Fibroblast of lung (primary cell): ENCODE measurements at regions not wholly inside any gene's neighbourhood (a gene's known extent, or its start where the extent isn't known, plus 50 kb on each side); places are given as distances from the start of the nearest gene placed in this dataset.
"Not testable (repeated sequence)": the region's sequence is repeated elsewhere in the genome, so short reads cannot be mapped to it uniquely, and the experiment has no call there.

Experiments used
- DNase-seq, 2 donors: peaks; one replicate each; pipeline versions ENCODE4 v3.0.0 to v3.0.0-alpha.2; 2010; ENCODE audit warnings: low read depth in 2 of 2
- H2AFZ ChIP-seq: 2 replicates; pipeline ENCODE4 v1.5.1; 2012; ENCODE audit warnings: low read length, control low read depth, inconsistent platforms
- H3K27ac ChIP-seq: 2 replicates; pipeline ENCODE4 v1.5.1; 2011; ENCODE audit warnings: low read length, control low read depth; ENCODE audit not compliant: insufficient read depth
- H3K27me3 ChIP-seq: 2 replicates; pipeline ENCODE4 v1.5.1; 2011; ENCODE audit warnings: mild to moderate bottlenecking, low read length; ENCODE audit not compliant: control insufficient read depth, insufficient read depth
- H3K36me3 ChIP-seq: 2 replicates; pipeline ENCODE4 v1.5.1; 2011; ENCODE audit warnings: low read length; ENCODE audit not compliant: control insufficient read depth, insufficient read depth
- H3K4me1 ChIP-seq: 2 replicates; pipeline ENCODE4 v1.5.1; 2011; ENCODE audit warnings: low read length; ENCODE audit not compliant: control insufficient read depth, insufficient read depth; ENCODE audit errors: extremely low read depth
- H3K4me2 ChIP-seq: 2 replicates; pipeline ENCODE4 v1.5.1; 2011; ENCODE audit warnings: low read length, control low read depth; ENCODE audit not compliant: insufficient read depth; ENCODE audit errors: extremely low read depth
- H3K4me3 ChIP-seq, 4 experiments: fragments of 200-600 bp in 1 of 4; sonication (generic) in 1 of 4; replicated peaks in 1 of 4; 2 replicates each; pipeline ENCODE4 v1.5.1; 2011 to 2016; ENCODE audit warnings: low read length in 4 of 4, low read depth in 3 of 4, mild to moderate bottlenecking in 3 of 4, control low read depth in 2 of 4, inconsistent platforms in 1 of 4, mixed read lengths in 1 of 4; ENCODE audit not compliant: insufficient read depth in 1 of 4; ENCODE audit errors: control extremely low read depth in 1 of 4
- H3K79me2 ChIP-seq: 2 replicates; pipeline ENCODE4 v1.5.1; 2012; ENCODE audit warnings: mild to moderate bottlenecking, low read length, inconsistent platforms; ENCODE audit not compliant: control insufficient read depth, insufficient read depth
- H3K9ac ChIP-seq: 2 replicates; pipeline ENCODE4 v1.5.1; 2011; ENCODE audit warnings: mild to moderate bottlenecking, low read length, control low read depth; ENCODE audit not compliant: insufficient read depth
- H3K9me3 ChIP-seq: 2 replicates; pipeline ENCODE4 v1.5.1; 2012; ENCODE audit warnings: low read depth, low read length; ENCODE audit not compliant: control insufficient read depth, insufficient read depth
- H4K20me1 ChIP-seq: 2 replicates; pipeline ENCODE4 v1.5.1; 2011; ENCODE audit warnings: low read length; ENCODE audit not compliant: control insufficient read depth, insufficient read depth; ENCODE audit errors: extremely low read depth
- CTCF ChIP-seq, 2 donors: IDR thresholded peaks in 1 of 2; conservative IDR thresholded peaks in 1 of 2; 1 replicate in 1 of 2; 2 replicates in 1 of 2; pipeline ENCODE4 v1.5.1; 2011 to 2012; ENCODE audit warnings: low read length in 2 of 2, control low read depth in 1 of 2, inconsistent platforms in 1 of 2, low read depth in 1 of 2, mild to moderate bottlenecking in 1 of 2
- EZH2 ChIP-seq: IDR thresholded peaks from 2 replicates; pipeline ENCODE4 v1.5.1; 2012; ENCODE audit warnings: low read length, control low read depth, mild to moderate bottlenecking; ENCODE audit errors: missing control alignments

GRCh38 chr5:100683881-100684280, 148.7 kb downstream of the FAM174A start:
- Histone ChIP-seq H3K9me3 (no peaks in the 10 kb centered on the region), H3K4me2 (no peak overlapping the region), H3K27me3 (no peaks in the 10 kb centered on the region), H3K36me3 (no peaks in the 10 kb centered on the region), H4K20me1 (no peaks in the 10 kb centered on the region), H3K4me1 (no peaks in the 10 kb centered on the region), H3K79me2 (no peaks in the 10 kb centered on the region), H2AFZ (no peak overlapping the region), H3K9ac (no peak overlapping the region), H3K27ac (no peak overlapping the region), H3K4me3 (no peak overlapping the region)
- no peak for TF ChIP-seq EZH2
- TF ChIP-seq CTCF (conservative IDR thresholded peaks at IDR 0.05 in 1 of 2, IDR thresholded peaks at IDR 0.05 in 1 of 2; ENCODE audit: low read depth in 1 of 2, low read length in 2 of 2) = no peak
- no peak for DNase-seq

- not testable (repeated sequence) for H3K9ac ChIP-seq, H2AFZ ChIP-seq, H3K79me2 ChIP-seq, H3K4me1 ChIP-seq, H3K36me3 ChIP-seq, H3K4me2 ChIP-seq, H3K27me3 ChIP-seq, H3K4me3 ChIP-seq, DNase-seq, H4K20me1 ChIP-seq, H3K9me3 ChIP-seq, H3K27ac ChIP-seq
Measured at GRCh38 chr5:100685122-100685521, 149.9 kb downstream of the FAM174A start.

- H3K4me3 ChIP-seq, H3K36me3 ChIP-seq, DNase-seq, H3K4me2 ChIP-seq, H2AFZ ChIP-seq, H3K4me1 ChIP-seq, H3K9me3 ChIP-seq, H3K27ac ChIP-seq, H3K79me2 ChIP-seq, H4K20me1 ChIP-seq, H3K9ac ChIP-seq, H3K27me3 ChIP-seq: not testable (repeated sequence)
Measured at GRCh38 chr5:100688834-100689233, 153.7 kb downstream of the FAM174A start.

- Histone ChIP-seq H4K20me1 (no peaks in the 10 kb centered on the region), H3K4me1 (no peaks in the 10 kb centered on the region), H2AFZ (no peak overlapping the region), H3K9me3 (no peaks in the 10 kb centered on the region), H3K4me3 (no peak overlapping the region), H3K9ac (no peak overlapping the region), H3K36me3 (no peaks in the 10 kb centered on the region), H3K27ac (no peak overlapping the region), H3K79me2 (no peaks in the 10 kb centered on the region), H3K4me2 (no peak overlapping the region), H3K27me3 (no peaks in the 10 kb centered on the region)
- TF ChIP-seq CTCF (conservative IDR thresholded peaks at IDR 0.05 in 1 of 2, IDR thresholded peaks at IDR 0.05 in 1 of 2; ENCODE audit: low read depth in 1 of 2, low read length in 2 of 2) (no peak), EZH2 (no peak)
- peak in 1 of 2 donors; percentile 70 for DNase-seq
Measured at GRCh38 chr5:100690036-100690560, 154.9 kb downstream of the FAM174A start.
